ENCODE measurements at regions not wholly inside any gene's neighbourhood (a gene's known extent, or its start where the extent isn't known, plus 50 kb on each side); places are given as distances from the start of the nearest gene placed in this dataset.
"Not testable (repeated sequence)": the region's sequence is repeated elsewhere in the genome, so short reads cannot be mapped to it uniquely, and the experiment has no call there.

DNA sequence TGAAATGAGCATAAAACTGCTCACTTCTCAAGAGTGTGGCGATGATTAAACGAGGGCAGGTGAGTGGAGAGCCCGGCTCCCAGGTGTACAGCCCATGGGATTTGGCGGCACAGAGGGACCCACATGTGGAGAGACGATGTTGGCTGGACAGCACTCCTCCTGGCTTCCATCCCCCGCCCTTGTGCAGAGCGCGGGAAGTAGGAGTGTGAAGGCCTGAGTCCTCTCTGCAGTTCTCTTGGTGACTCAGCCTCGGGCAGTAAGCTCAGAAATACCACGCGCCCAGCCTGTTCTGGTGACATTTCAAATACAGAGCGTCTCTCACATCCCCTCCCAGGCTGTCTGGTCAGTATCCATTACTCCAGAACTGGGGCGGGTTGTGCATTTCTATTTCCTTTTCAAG lies 94.2 kb upstream of the SRSF6 start:
- no peak for DNase-seq

GRCh38 chr20:43361526-43361925 lies 96.2 kb upstream of the SRSF6 start:
- no peak for DNase-seq

GRCh38 chr20:43360016-43360415 lies 97.7 kb upstream of the SRSF6 start:
- no peak for DNase-seq

DNA sequence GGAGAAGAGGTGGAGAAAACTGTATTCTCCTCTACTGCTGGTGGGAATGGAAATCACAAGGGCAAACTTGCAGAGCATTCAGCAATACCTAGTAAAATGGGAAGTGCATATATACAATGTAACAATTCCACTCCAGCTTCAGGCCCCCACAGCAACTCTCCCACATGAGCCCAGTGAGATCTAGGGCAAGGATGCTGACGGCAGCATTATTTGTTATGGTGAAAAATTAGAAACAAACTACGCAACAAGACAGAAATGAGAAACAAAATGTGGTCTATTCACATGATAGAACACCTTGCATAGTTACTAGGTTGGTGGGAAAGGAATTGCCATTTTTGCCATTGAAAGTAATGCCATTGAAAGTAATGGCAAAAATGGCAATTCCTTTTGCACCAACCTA lies 98.9 kb upstream of the SRSF6 start:
- DNase-seq = no peak

GRCh38 chr20:43357352-43357751 lies 100.3 kb upstream of the SRSF6 start:
- DNase-seq = no peak

DNA sequence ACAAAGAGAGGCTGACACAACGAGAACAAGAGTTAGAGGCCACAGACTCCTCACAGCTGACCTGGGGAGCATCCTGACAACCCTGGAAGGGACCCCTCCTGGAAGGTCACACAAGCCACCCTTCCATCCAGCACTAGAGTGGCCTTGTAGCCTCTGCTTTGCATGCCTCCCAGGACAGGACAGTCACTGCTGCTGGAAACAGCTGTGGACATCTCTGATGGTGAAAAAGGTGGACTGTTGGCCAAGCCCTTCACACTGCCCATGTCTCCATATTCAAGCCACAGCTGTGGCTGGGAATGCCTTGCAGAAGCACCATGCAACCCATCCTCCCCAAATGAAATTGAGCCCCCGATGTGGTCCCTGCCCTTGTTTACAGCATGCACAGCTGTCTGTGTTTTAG lies 102.1 kb upstream of the SRSF6 start:
- DNase-seq = no peak

- no peak for DNase-seq
These were observed 104.7 kb upstream of the SRSF6 start for GRCh38 chr20:43352996-43353395.

GRCh38 chr20:43350694-43351093 lies 107.0 kb upstream of the SRSF6 start:
- not testable (repeated sequence) for DNase-seq

GRCh38 chr20:43349841-43350240 lies 107.9 kb upstream of the SRSF6 start:
- DNase-seq = no peak

GRCh38 chr20:43347839-43348238 lies 109.9 kb upstream of the SRSF6 start:
- DNase-seq = not testable (repeated sequence)

- DNase-seq = no peak
These were observed 112.0 kb upstream of the SRSF6 start for GRCh38 chr20:43345676-43346075.

- no peak for DNase-seq
These were observed 116.2 kb upstream of the SRSF6 start for GRCh38 chr20:43341511-43341910.

DNA sequence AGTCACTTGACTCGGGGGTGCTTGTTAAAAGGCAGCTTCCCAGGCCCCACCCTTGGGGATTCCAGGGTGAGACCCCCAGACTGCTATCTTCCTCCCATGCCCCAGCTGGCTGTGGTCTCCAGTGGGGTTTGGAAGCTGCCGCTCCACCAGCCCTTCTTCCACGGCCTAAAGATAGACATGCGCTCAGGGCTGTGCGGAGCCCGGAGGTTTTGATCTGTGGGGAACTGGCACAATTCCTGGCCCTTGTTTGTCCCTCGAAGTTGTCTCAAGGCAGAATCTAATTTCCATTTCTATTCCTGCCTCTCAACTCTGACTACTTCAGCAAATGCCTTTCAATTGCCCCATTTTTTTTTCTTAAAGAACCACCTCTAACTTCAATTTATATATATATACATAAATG lies 120.7 kb upstream of the SRSF6 start:
- no peak for DNase-seq

GRCh38 chr20:43334080-43334479 lies 123.6 kb upstream of the SRSF6 start:
- DNase-seq = no peak

GRCh38 chr20:43331906-43332305 lies 125.8 kb upstream of the SRSF6 start:
- DNase-seq = no peak

GRCh38 chr20:43328697-43329096 lies 129.0 kb upstream of the SRSF6 start:
- no peak for DNase-seq

- not testable (repeated sequence) for DNase-seq
These were observed 130.5 kb upstream of the SRSF6 start for GRCh38 chr20:43327234-43327633.

GRCh38 chr20:43325926-43326325 lies 131.8 kb upstream of the SRSF6 start:
- DNase-seq = no peak

DNA sequence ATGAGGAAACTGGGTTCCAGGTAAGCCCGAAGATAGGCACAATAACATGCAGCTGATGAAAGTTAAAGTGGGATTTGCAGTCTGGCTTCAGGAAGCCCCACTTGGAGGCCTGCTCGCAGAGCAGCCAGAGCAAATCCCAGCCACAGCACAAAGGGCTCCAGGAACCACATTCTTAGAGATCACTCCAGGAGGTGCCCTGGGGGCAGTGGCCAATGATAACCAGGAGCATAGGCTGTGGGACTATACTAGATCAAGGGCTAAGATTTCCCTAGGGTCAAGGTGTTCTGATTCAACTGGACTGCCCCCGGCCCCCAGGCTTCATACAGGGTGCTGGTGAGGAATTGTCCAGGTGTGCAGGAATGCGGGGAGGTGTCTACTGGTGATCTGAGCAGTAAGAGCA lies 133.9 kb upstream of the PTPRT start:
- DNase-seq = no peak

- no peak for DNase-seq
These were observed 133.1 kb upstream of the PTPRT start for GRCh38 chr20:43322851-43323250.

DNA sequence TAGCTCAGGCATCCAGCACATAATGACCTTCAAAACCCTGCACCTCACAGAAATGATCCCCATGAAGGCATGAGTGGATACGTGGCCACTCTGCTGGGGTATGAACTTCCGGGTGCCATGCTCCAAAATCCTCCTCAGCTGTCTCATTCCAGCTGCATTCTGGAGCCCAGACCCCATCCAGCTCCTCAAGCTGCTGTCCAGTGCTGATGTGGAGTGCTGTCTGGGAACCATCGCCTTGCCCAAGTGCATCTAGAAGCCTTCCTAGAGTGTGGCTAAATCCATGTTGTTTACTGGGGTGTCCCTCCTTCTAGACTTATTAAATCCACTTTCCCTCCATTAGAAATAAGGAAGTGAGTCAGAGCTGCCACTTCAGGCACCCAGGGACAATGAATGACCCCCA lies 130.8 kb upstream of the PTPRT start:
- DNase-seq = no peak

- peak; percentile 85 for DNase-seq
These were observed 129.1 kb upstream of the PTPRT start for GRCh38 chr20:43318755-43319297.

DNA sequence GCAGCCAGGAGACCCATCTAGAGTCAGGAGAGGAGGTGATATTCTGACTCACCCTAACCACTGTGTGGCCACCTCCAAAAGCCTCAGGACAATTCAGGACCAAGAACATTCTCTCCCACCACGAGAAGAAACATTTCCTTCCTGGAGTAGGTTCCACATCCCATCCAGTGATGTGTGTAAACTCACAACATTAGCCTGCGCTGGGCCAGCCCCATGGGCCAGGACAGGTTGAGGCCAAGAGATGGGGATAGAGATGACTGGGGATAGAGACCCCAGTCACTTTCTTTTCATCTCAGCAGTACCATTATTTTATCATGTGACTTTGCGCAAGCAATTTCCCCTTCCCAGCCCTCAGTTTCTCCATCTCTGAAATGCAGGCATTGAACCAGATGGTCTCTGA lies 126.6 kb upstream of the PTPRT start:
- DNase-seq = no peak

- no peak for DNase-seq
These were observed 119.6 kb upstream of the PTPRT start for GRCh38 chr20:43309266-43309665.

DNA sequence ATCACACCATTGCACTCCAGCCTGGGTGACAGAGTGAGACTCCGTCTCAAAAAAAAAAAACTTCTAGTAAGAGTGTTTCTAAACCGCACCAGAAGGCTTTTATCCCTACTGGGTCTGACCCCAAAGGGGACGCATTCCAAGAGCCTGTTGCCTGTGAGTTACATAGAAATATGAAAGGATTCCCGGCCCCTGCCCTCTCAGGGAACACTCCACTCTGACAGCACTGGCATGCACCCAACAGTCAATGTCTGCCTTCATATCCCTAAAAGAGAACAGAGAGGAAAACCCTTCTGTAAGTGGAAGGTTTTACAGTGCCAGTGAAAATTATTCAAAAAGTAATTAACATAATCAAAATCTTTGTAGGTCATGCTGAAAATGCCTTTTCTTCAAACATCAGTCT lies 117.1 kb upstream of the PTPRT start:
- no peak for DNase-seq

DNA sequence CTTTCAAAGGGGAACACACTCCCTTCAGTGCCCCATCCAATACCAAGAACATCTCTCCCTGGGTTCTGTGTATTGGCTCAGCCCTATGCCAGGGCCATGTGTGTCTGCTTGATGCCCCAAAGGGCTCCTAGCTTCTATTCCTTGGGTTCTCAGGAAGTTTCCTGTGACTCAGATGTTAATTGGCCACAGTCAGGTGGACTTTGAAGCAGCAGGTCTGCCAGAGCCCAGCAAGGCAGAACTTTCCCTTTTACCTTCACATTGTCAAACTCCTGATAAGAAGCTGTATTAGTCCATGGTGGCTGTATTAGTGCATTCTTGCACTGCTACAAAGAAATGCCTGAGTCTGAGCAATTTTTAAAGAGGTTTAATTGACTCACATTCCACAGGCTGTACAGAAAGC lies 116.0 kb upstream of the PTPRT start:
- no peak for DNase-seq

Data from hematopoietic multipotent progenitor cell treated with erythropoietin and hydrocortisone succinate and interleukin-3 and kit ligand, for 4 days (in vitro differentiated cells).